Activated T-cell treated with anti-CD3 and anti-CD28 coated beads, Interleukin-2, amount 50 U/mL, for 48 hours (primary cell): ENCODE measurements at regions not wholly inside any gene's neighbourhood (a gene's known extent, or its start where the extent isn't known, plus 50 kb on each side); places are given as distances from the start of the nearest gene placed in this dataset.

ENCODE experiments used
- DNase-seq, 2 experiments: peaks; one replicate each; pipeline ENCODE4 v3.0.0-alpha.2; 2020

- DNase-seq, result no peak
These were observed 356.5 kb upstream of the ATP2B1 start for GRCh38 chr12:90064852-90065801.

GRCh38 chr12:90062799-90063198 is 354.2 kb upstream of the ATP2B1 start:
- no peak for DNase-seq

GRCh38 chr12:90061809-90062208 is 353.2 kb upstream of the ATP2B1 start:
- no peak for DNase-seq

DNA sequence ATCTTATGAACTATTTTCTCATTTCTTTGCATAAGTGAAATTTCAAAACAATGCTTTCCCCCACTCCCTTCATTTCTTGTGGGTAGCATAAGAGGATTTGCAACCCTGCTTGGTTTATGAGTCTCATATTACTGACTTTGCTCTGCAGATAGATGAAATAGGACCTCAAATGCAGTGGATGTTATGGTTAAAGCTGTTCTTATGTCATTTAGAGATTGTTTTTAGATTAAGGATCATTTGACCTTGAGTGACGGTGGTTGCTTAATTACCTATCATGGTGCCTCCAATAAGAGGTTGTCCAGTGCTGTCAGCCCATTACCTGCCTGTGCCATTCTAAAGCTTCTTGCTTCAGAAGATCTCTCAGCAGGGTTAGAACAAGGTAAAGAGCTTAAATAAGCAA is 351.4 kb upstream of the ATP2B1 start:
- DNase-seq, result no peak

DNA sequence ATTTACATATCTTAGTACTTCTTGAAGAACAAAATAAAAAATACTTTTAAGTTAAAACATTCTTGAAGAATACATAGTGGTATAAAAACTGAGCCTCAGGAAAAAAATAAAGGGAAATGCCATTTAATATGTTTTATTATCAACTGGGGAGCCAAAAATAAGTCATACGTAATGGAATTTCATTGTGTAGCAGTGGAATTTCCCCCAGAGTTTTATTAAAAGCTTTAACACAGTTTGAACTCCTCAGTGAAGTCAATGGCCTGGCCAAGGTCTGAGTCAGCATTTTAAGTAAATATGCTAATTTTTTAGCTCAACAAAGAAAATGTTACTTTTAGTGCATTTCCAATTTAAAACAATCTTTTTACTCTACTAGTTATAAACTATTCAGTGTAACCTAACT is 350.1 kb upstream of the ATP2B1 start:
- DNase-seq, result no peak

DNA sequence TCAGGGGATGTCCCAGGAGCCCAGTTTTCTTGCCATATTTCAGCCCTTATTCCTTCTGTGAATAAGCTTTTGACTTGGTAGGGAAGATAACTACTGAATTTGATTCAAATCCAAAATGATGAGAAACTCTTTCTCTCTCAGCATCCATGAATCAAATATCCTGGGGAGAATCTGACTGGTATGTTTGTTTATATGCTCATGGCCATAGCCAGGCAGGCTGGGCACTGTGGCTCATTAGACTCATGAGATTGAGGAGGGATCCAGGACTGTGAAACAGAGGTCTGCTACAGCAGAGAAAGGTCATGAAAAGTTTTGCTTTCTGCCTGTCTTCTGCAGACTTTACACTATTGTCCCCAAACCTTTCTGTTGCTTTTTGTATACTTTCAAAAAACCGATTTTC is 346.4 kb upstream of the ATP2B1 start:
- DNase-seq, result no peak

- no peak for DNase-seq
These were observed 340.3 kb upstream of the ATP2B1 start for GRCh38 chr12:90048918-90049317.

DNA sequence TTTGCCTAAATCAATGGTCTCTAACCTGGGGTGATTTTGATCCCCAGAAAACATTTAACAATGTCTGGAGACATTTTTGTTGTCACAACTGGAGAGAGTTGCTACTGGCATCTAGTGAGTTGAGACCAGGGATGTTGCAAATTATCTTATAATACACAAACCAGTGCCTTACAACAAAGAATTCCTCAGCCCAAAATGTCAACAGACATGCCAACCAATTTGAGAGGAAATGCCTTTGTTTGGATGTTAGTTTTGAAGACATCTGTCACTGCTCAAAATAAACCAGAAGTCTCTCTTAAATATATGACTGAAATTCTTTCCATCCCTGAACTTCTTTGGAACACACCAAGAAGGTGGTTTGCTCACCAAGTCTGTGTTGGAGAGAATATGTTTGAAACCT is 336.9 kb upstream of the ATP2B1 start:
- DNase-seq, result no peak

DNA sequence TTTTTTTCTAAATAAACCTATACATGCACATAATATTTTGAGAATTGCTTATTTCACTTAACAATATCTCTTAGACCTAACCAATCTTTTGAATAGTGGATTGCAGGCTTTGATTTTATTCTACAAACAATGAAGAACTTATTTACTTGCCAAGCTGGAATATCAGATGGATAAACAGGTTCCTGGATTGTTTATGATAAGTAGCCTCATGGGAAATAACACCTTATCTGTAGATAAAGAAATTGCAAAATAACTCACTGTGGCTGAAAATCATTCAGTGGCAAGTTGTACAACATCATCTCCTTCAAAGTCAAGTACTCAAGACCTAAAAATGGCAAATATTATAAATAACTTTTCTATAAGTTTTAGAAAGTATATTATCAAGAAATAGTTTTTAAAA is 335.4 kb upstream of the ATP2B1 start:
- DNase-seq, result no peak

DNA sequence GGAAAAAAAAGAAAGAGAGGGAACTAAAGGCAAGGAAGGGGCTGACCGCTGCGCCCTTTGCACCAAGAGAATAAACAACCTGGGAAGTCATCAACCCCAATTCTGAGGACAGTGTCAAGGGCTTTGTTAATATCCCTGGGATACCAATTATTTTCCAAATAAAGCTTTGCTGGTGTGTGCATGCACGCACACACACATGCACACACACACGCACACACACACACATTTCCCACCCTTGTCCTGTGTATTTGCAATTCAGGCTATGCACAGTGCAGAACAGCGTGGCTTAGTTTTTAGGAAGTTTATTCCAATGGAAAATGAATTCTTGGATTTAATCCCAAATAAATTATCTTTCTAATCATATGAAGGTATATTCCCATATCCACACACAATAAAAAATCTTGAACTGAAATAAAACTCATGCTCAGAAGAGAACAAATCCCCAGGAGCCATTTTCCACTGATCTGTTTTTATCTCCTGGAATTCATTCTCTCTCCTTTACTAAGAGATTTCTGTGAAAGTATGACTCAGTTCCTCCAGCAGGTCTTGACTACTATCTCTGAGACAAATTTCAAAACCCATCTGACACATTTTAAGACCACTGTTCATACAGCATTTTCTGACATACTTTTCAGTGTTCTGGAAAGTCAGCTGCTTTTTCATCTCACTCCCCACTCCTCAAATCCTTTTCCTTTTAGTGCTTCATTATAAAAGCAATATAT is 334.4 kb upstream of the ATP2B1 start:
- DNase-seq, result no peak

DNA sequence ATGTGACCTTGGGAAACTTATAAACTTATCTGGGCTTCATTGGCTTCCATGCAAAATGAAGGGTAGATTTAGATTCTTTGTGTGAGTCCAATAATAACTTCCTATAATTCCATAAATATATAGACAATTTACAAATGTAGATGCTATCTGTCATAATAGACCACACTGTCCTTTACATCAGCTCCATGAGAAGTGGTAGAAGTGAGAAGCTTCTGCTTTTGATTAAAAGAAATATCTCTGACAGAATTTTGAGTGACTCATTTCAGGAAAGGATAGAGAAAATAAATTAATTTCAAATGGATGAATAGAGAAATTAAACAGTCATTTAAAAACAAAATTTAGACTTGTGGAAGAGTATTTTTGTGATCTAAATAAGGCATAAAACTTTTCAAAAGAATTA is 329.7 kb upstream of the ATP2B1 start:
- DNase-seq, result no peak

- DNase-seq, result no peak
These were observed 329.1 kb upstream of the ATP2B1 start for GRCh38 chr12:90037740-90038139.

DNA sequence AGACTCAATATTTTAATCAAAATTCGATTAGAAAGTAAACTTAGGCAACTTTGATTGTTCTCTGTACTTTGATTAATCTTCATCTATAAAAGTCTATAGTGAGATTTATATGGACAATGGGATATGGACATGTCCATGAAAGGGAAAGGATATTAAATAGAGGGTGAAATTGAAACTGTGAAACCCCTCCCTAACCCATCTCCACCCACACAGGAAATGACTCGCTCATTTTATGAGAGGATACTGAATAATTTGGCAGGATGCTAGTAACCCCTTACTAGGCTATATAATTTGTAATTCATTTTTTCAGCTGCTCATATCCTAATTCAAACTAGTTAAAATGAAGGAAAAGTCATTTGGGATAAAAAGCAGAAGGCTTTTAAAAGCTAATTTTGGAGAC is 328.0 kb upstream of the ATP2B1 start:
- DNase-seq, result no peak

GRCh38 chr12:90030726-90031125 is 322.1 kb upstream of the ATP2B1 start:
- no peak for DNase-seq

DNA sequence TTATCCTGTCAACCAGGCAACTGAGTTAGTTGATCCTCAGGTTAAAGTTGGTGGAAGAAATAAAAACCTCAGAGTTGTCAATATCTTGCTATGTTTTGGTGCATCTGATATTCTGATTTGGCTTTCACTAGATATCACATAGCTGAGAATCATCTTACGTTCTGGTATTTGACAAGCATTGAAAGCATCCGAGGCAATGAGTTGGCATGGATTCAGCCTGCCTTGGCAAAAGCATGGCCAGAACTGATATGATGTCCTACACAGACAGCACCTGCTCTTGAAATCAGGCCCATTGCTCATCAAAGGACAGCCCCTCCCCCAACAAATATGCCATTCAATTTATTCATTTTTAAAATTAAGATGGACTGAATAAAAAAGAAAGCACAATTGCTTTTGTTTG is 320.7 kb upstream of the ATP2B1 start:
- no peak for DNase-seq

DNA sequence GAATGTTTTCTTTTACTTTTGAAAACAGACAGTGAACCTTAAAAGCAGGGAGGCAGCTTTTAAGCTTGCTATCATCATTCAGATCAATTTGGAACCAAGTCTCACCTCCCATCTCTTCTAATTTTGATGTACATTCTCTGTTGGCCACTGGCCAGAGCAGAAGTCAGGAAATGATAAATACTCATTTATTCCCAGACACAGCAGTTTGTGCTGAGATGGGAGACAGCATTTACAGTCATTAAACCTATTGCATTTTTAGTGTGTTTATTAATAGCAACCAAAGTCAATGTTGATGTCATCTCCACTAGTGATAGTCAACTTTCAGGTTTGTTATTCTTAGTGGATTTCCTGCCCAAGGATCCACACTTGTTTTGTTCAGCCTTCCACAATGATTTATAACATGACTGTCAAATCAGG is 320.0 kb upstream of the ATP2B1 start:
- no peak for DNase-seq

- no peak for DNase-seq
These were observed 319.4 kb upstream of the ATP2B1 start for GRCh38 chr12:90027889-90028634.

GRCh38 chr12:90027041-90027440 is 318.4 kb upstream of the ATP2B1 start:
- no peak for DNase-seq

GRCh38 chr12:90026516-90026915 is 317.9 kb upstream of the ATP2B1 start:
- no peak for DNase-seq

DNA sequence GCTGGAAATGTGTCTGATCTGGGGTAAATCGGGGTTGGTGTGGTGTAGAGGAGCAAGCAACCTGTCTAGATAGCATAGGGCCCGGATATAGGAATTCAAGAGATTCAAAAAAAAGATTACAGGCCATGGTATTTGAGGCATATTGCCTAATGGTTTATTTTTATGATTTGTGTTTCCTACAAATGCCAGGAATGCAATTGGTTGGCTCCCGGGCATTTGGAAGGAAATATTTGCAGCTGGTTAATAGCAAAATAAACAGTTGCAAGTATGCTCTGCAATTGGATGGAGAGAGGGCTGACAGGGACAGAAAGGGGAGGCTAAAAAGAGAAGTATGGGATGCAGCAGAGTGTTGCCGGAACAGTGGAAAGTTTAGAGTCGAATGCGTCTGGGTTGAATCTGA is 315.6 kb upstream of the ATP2B1 start:
- no peak for DNase-seq

DNA sequence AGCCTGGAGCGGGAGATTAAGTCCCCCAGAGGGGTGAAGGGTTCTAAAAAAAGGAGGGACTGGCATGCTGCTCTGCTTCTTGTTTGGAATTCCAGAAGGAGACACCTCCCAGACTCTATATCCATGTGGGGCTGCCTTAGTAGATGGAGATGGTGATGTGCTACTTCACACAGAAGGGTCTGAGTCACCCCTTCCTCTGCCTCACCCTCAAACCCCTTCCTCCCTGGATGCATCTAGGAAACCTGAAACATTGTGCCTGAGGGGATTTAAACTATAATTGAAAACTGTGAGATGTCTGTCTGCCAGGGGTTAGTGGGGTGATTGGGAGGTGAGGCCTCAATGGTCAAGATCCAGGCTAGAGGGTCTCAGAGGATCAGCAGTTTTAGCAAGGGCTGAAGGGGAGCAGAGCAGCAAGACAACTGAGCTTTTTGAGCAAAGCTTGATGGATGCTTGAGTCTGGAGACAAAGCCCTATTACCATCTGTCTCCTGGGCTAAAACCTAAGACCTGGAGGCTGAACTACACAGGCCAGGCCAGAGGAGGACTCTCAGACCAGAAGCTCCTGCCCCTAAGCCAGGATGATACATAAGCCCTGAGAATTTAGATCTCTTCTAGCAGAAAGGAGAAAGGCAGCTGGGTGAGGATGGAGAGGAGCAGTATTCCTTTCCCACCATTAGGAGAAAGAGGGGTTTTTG is 314.7 kb upstream of the ATP2B1 start:
- DNase-seq, result no peak

GRCh38 chr12:90021795-90022440 is 313.3 kb upstream of the ATP2B1 start:
- DNase-seq, result no peak
